PC-3 (cell line): ENCODE measurements at regions not wholly inside any gene's neighbourhood (a gene's known extent, or its start where the extent isn't known, plus 50 kb on each side); places are given as distances from the start of the nearest gene placed in this dataset.

Experiments
- ATAC-seq: fragments of 200-7000 bp; cut with Tn5 transposase; 2 replicates; pipeline ENCODE4 v1.9.1; 2020; ENCODE audit warnings: mild to moderate bottlenecking, moderate library complexity
- BruUV-seq: library from RNA; stranded (reverse); fragments of 400-500 nt; replicated peaks from 2 replicates; lab custom pipeline; 2021; lab: Mats Ljungman, UMichigan
- CTCF ChIA-PET: fragments of 300-600 bp; sonication (Branson Sonifier 250); formaldehyde crosslinking; loops from one replicate; lab custom pipeline; 2022; ENCODE audit warnings: antibody characterized with exemption; lab: Charles Lee
- POLR2A ChIA-PET: fragments of 300-600 bp; sonication (Branson Sonifier 250); formaldehyde crosslinking; loops from one replicate; lab custom pipeline; 2022; ENCODE audit warnings: antibody characterized with exemption; ENCODE audit not compliant: unreplicated experiment; lab: Charles Lee
- DNase-seq: peaks from one replicate; pipeline ENCODE4 v3.0.0-alpha.2; 2015
- H2AFZ ChIP-seq: fragments of 300-600 bp; sonication (generic); 2 replicates; pipeline ENCODE4 v1.6.0; 2016; ENCODE audit warnings: antibody characterized with exemption, low read length
- H3F3A ChIP-seq: fragments of 300-600 bp; sonication (generic); one replicate; pipeline ENCODE4 v1.6.0; 2017; ENCODE audit warnings: antibody characterized with exemption, low read length, control low read depth, mild to moderate bottlenecking; ENCODE audit not compliant: unreplicated experiment
- H3K27ac ChIP-seq: fragments of 300-600 bp; sonication (generic); 2 replicates; pipeline ENCODE4 v1.5.1; 2016; ENCODE audit warnings: mild to moderate bottlenecking, low read length
- H3K27me3 ChIP-seq: fragments of 300-600 bp; sonication (generic); 2 replicates; pipeline ENCODE4 v1.6.1; 2016; ENCODE audit warnings: low read length, mixed read lengths
- H3K36me3 ChIP-seq: fragments of 300-600 bp; sonication (generic); 2 replicates; pipeline ENCODE4 v1.6.1; 2016; ENCODE audit warnings: low read depth, mixed run types, low read length, mixed read lengths
- H3K4me1 ChIP-seq: fragments of 300-600 bp; sonication (generic); 2 replicates; pipeline ENCODE4 v1.5.1; 2016; ENCODE audit warnings: low read length; ENCODE audit not compliant: insufficient read depth
- H3K4me2 ChIP-seq: fragments of 300-600 bp; sonication (generic); 2 replicates; pipeline ENCODE4 v1.6.0; 2016; ENCODE audit warnings: low read length
- H3K4me3 ChIP-seq: fragments of 300-600 bp; sonication (generic); 2 replicates; pipeline ENCODE4 v1.5.1; 2016; ENCODE audit warnings: mild to moderate bottlenecking, low read length, mixed read lengths
- H3K79me2 ChIP-seq: fragments of 300-600 bp; sonication (generic); 2 replicates; pipeline ENCODE4 v1.6.1; 2017; ENCODE audit warnings: low read length, mixed read lengths
- H3K9ac ChIP-seq: fragments of 300-600 bp; sonication (generic); 2 replicates; pipeline ENCODE4 v1.6.0; 2016; ENCODE audit warnings: mild to moderate bottlenecking, low read length
- H3K9me2 ChIP-seq: fragments of 300-600 bp; sonication (generic); replicated peaks from 2 replicates; pipeline ENCODE4 v1.6.1; 2016; ENCODE audit warnings: mixed run types, low read length, mixed read lengths
- H3K9me3 ChIP-seq: fragments of 300-600 bp; sonication (generic); 2 replicates; pipeline ENCODE4 v1.6.1; 2016; ENCODE audit warnings: low read length, mixed read lengths
- H4K20me1 ChIP-seq: fragments of 300-600 bp; sonication (generic); 2 replicates; pipeline ENCODE4 v1.6.1; 2016; ENCODE audit warnings: low read length, mixed read lengths
- EZH2 ChIP-seq: fragments of 300-600 bp; sonication (generic); IDR thresholded peaks from one replicate; pipeline ENCODE4 v1.6.1; 2017; ENCODE audit warnings: antibody characterized with exemption, mild to moderate bottlenecking, low read length; ENCODE audit not compliant: unreplicated experiment
- EZH2phosphoT487 ChIP-seq: fragments of 300-600 bp; sonication (generic); IDR thresholded peaks from 2 replicates; pipeline ENCODE4 v1.6.1; 2018; ENCODE audit warnings: mild to moderate bottlenecking, antibody characterized with exemption, low read length, borderline replicate concordance
- intact Hi-C: fragments of 100-400 bp; cut with micrococcal nuclease; formaldehyde crosslinking; loops from 2 replicates; pipeline ENCODE4 v1.9.0; 2023
- TF ChIP-seq, protein P1 (sequence below): fragments of 300-600 bp; sonication (generic); conservative IDR thresholded peaks from 2 replicates; pipeline ENCODE4 v1.5.1; 2017; ENCODE audit warnings: antibody characterized with exemption, low read depth, mild to moderate bottlenecking, low read length

DNA sequence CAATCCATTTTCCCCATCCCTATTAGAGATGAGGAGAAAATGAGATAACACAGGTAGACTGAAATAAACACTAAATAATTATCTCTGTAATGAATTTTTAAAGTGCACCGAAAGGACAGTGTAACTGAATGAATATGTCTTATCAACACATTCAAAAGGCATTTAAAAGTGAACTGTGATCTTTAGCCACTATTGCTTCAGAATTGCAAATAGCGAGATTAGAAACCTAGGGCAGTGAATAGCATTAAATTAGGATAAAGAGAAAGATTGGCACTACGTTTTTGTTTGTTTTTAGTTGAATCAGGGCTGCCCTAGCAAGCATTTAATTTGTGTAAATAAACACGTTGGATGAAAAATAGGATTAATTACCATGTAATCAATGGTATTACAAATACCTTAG is 537.5 kb downstream of the ELAVL2 start:
- Histone ChIP-seq H3K9me3 (no peaks in the 10 kb centered on the region), H3K79me2 (no peaks in the 10 kb centered on the region), H3K9ac (no peak overlapping the region), H4K20me1 (no peaks in the 10 kb centered on the region), H2AFZ (no peak overlapping the region), H3K4me3 (no peak overlapping the region), H3K4me2 (no peak overlapping the region), H3K27ac (no peak overlapping the region), H3K9me2 (no peaks in the 10 kb centered on the region), H3K36me3 (no peaks in the 10 kb centered on the region), H3K4me1 (no peaks in the 10 kb centered on the region), H3F3A (no peaks in the 10 kb centered on the region), H3K27me3 (no peaks in the 10 kb centered on the region)
- ChIA-PET CTCF (no interaction called here), POLR2A (no interaction called here)
- intact Hi-C loops, result no loop called here
- DNase-seq, result no peak
- ATAC-seq, result no peak
- no TSS peak for BruUV-seq
- TF ChIP-seq EZH2phosphoT487 (no peak), EZH2 (no peak)
- TF ChIP-seq, protein P1, sequence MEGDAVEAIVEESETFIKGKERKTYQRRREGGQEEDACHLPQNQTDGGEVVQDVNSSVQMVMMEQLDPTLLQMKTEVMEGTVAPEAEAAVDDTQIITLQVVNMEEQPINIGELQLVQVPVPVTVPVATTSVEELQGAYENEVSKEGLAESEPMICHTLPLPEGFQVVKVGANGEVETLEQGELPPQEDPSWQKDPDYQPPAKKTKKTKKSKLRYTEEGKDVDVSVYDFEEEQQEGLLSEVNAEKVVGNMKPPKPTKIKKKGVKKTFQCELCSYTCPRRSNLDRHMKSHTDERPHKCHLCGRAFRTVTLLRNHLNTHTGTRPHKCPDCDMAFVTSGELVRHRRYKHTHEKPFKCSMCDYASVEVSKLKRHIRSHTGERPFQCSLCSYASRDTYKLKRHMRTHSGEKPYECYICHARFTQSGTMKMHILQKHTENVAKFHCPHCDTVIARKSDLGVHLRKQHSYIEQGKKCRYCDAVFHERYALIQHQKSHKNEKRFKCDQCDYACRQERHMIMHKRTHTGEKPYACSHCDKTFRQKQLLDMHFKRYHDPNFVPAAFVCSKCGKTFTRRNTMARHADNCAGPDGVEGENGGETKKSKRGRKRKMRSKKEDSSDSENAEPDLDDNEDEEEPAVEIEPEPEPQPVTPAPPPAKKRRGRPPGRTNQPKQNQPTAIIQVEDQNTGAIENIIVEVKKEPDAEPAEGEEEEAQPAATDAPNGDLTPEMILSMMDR, result no peak

DNA sequence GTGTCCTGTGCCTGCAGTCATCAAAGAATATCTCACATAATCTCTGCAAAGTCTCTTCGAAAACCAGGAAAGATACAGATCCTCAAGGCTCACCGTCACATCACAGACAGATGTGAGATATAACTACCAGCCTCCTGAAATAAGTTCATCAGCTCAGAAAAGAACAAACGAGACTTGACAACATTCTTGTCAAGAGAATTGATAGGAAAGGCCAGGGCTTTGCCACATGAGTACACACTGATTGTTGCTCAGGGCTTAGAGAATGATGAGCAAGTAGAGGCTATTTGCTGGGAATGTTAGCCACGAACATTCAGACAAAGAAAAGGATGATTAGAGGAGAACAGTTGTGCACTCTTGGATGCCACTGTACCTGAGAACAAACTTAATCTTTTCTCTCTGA is 535.1 kb downstream of the ELAVL2 start:
- no peak overlapping the region for H3K9ac ChIP-seq
- H3K9me2 ChIP-seq, result no peaks in the 10 kb centered on the region
- H3F3A ChIP-seq, result no peaks in the 10 kb centered on the region
- no peaks in the 10 kb centered on the region for H3K27me3 ChIP-seq
- BruUV-seq, result no TSS peak
- H2AFZ ChIP-seq, result no peak overlapping the region
- CTCF ChIA-PET, result no interaction called here
- no peak for ATAC-seq
- intact Hi-C loops, result no loop called here
- H3K9me3 ChIP-seq, result no peaks in the 10 kb centered on the region
- no peak overlapping the region for H3K27ac ChIP-seq
- no peak for TF ChIP-seq EZH2phosphoT487
- no peak for TF ChIP-seq EZH2
- TF ChIP-seq, protein P1, result no peak
- no peaks in the 10 kb centered on the region for H3K36me3 ChIP-seq
- no peaks in the 10 kb centered on the region for H3K4me1 ChIP-seq
- no peaks in the 10 kb centered on the region for H4K20me1 ChIP-seq
- H3K4me2 ChIP-seq, result no peak overlapping the region
- H3K4me3 ChIP-seq, result no peak overlapping the region
- no peak for DNase-seq
- POLR2A ChIA-PET, result no interaction called here
- no peaks in the 10 kb centered on the region for H3K79me2 ChIP-seq

DNA sequence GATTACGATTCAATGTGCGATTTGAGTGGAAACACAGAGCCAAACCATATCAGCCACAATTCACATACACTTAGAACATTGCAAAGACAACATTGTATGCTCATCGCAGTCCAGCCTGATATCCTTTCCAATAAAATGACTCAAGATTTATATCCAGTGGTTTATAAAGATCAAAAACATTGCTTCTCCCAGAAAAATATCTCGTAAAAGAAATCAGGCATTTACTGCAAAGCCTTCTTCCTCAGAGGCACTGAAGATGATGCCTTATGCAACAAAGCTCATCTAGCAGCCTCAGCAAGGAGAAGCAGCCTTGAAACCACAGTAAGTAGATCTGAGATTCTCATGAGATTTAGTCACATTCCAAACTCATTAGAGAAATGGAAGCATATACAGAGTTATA is 523.8 kb downstream of the ELAVL2 start:
- no peaks in the 10 kb centered on the region for H4K20me1 ChIP-seq
- ChIA-PET CTCF (no interaction called here), POLR2A (no interaction called here)
- H3K79me2 ChIP-seq, result no peaks in the 10 kb centered on the region
- no peaks in the 10 kb centered on the region for H3F3A ChIP-seq
- H3K4me1 ChIP-seq, result no peaks in the 10 kb centered on the region
- H3K4me3 ChIP-seq, result no peak overlapping the region
- H2AFZ ChIP-seq, result no peak overlapping the region
- DNase-seq, result no peak
- TF ChIP-seq, protein P1, result no peak
- TF ChIP-seq EZH2phosphoT487, result no peak
- no peak for TF ChIP-seq EZH2
- H3K9me2 ChIP-seq, result no peaks in the 10 kb centered on the region
- H3K36me3 ChIP-seq, result no peaks in the 10 kb centered on the region
- H3K4me2 ChIP-seq, result no peak overlapping the region
- no TSS peak for BruUV-seq
- no peaks in the 10 kb centered on the region for H3K9me3 ChIP-seq
- ATAC-seq, result no peak
- intact Hi-C loops, result no loop called here
- no peaks in the 10 kb centered on the region for H3K27me3 ChIP-seq
- no peak overlapping the region for H3K9ac ChIP-seq
- H3K27ac ChIP-seq, result no peak overlapping the region
